Suprapubic skin (tissue), 4 donors: ENCODE measurements at regions not wholly inside any gene's neighbourhood (a gene's known extent, or its start where the extent isn't known, plus 50 kb on each side); places are given as distances from the start of the nearest gene placed in this dataset.
A peak's percentile ranks its signal among the peaks of the same experiment; 100 is the strongest.

ENCODE experiments used
- EP300 ChIP-seq: sonication (generic); formaldehyde crosslinking; IDR thresholded peaks from one replicate; pipeline ENCODE4 v1.6.1; 2017; ENCODE audit warnings: antibody characterized with exemption
- POLR2A ChIP-seq, 2 donors: fragments of 450-650 bp; IDR thresholded peaks; one replicate each; pipeline ENCODE4 v1.6.1; 2017; ENCODE audit warnings: antibody characterized with exemption in 2 of 2, mild to moderate bottlenecking in 2 of 2, moderate library complexity in 2 of 2
- POLR2AphosphoS5 ChIP-seq, 3 donors: sonication (generic); formaldehyde crosslinking; IDR thresholded peaks; one replicate each; pipeline ENCODE4 v1.6.1; 2017; ENCODE audit warnings: antibody characterized with exemption in 3 of 3
- TF ChIP-seq, protein P1 (sequence below), 2 donors: fragments of 200-600 bp in 1 of 2; fragments of 450-650 bp in 1 of 2; sonication (generic) in 1 of 2; IDR thresholded peaks; one replicate each; pipeline ENCODE4 v1.5.1; 2016 to 2019; ENCODE audit warnings: antibody characterized with exemption in 2 of 2, mild to moderate bottlenecking in 1 of 2, moderate library complexity in 1 of 2

DNA sequence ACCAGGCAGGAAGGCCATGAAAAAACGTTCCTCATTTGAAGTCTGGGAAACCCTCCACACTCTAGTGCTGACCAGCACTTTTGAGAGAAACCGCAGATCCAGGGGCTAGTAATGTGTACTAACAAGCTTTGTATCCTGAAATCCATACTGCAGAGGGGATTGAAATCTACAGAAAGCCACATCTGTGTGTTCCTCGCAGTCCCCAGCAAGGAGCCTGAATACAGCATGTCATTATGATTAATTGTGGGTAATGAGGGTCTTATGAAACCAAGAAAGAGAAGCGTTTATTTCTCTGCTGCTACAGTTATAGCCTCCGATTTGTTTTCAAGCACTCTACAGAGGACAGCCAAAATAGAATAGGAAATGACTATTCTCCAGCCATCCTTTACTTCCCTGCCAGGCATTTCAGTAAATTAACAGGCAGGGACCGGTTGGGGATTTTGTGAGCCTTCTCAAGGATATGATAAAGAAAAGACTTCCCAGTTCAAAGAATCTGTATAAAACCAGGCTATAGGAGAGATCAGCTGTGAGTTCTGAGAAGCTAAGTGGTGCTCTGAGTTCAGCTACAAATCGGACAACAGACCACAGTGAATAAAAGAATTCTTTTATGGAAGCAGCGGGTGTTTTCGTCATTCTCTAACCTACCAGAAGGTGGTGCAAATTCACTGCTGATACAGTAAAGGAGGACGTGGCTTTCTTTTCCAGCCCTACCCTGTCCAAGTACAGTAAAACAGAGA lies 133.4 kb downstream of the INSIG2 start:
- TF ChIP-seq, protein P1, sequence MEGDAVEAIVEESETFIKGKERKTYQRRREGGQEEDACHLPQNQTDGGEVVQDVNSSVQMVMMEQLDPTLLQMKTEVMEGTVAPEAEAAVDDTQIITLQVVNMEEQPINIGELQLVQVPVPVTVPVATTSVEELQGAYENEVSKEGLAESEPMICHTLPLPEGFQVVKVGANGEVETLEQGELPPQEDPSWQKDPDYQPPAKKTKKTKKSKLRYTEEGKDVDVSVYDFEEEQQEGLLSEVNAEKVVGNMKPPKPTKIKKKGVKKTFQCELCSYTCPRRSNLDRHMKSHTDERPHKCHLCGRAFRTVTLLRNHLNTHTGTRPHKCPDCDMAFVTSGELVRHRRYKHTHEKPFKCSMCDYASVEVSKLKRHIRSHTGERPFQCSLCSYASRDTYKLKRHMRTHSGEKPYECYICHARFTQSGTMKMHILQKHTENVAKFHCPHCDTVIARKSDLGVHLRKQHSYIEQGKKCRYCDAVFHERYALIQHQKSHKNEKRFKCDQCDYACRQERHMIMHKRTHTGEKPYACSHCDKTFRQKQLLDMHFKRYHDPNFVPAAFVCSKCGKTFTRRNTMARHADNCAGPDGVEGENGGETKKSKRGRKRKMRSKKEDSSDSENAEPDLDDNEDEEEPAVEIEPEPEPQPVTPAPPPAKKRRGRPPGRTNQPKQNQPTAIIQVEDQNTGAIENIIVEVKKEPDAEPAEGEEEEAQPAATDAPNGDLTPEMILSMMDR (IDR thresholded peaks at IDR 0.05): peak; percentile 63 to 64
- TF ChIP-seq POLR2A (IDR thresholded peaks at IDR 0.05): no peak
- no peak for TF ChIP-seq EP300
- no peak for TF ChIP-seq POLR2AphosphoS5 (IDR thresholded peaks at IDR 0.05)
